GM12873 (cell line): ENCODE measurements at regions not wholly inside any gene's neighbourhood (a gene's known extent, or its start where the extent isn't known, plus 50 kb on each side); places are given as distances from the start of the nearest gene placed in this dataset.

Source experiments
- TF ChIP-seq, protein P1 (sequence below): IDR thresholded peaks from 2 replicates; pipeline ENCODE4 v1.5.1; 2012; ENCODE audit warnings: low read depth, mild to moderate bottlenecking, moderate library complexity, low read length, control low read depth; ENCODE audit not compliant: insufficient read depth; ENCODE audit errors: missing control alignments

DNA sequence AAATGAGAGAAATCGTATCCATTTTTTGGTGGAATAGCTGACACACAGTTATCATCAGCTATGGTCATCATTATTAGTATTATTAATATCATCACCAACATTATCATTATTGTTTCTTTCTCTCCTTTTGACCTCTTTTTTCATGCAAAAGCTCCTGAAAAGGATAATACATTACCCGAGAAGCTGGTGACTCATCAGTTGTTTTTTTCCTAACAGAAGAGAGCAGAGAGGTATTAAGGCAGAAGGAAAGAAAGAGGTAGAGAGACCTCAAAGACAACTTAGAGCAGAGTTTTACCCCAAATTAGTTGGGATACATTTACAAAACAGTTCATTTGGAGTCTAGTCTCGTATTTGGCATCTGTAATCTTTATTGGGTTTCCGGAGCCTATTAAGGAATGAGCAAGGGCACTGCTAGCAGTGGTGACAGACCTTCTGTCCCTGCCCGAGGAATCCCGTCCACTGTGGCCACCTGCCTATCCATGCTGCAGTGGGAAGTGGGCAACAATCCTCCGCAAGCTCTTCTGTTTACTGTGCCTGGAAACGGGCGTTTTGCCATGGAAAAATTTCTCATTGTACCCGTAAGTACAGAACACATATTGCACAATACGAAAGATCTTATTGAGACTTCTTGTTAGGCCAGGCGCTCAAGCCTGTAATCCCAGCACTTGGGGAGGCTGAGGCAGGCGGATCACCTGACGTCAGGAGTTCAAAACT is 170.0 kb upstream of the MKLN1 start:
- TF ChIP-seq, protein P1, sequence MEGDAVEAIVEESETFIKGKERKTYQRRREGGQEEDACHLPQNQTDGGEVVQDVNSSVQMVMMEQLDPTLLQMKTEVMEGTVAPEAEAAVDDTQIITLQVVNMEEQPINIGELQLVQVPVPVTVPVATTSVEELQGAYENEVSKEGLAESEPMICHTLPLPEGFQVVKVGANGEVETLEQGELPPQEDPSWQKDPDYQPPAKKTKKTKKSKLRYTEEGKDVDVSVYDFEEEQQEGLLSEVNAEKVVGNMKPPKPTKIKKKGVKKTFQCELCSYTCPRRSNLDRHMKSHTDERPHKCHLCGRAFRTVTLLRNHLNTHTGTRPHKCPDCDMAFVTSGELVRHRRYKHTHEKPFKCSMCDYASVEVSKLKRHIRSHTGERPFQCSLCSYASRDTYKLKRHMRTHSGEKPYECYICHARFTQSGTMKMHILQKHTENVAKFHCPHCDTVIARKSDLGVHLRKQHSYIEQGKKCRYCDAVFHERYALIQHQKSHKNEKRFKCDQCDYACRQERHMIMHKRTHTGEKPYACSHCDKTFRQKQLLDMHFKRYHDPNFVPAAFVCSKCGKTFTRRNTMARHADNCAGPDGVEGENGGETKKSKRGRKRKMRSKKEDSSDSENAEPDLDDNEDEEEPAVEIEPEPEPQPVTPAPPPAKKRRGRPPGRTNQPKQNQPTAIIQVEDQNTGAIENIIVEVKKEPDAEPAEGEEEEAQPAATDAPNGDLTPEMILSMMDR: no peak

DNA sequence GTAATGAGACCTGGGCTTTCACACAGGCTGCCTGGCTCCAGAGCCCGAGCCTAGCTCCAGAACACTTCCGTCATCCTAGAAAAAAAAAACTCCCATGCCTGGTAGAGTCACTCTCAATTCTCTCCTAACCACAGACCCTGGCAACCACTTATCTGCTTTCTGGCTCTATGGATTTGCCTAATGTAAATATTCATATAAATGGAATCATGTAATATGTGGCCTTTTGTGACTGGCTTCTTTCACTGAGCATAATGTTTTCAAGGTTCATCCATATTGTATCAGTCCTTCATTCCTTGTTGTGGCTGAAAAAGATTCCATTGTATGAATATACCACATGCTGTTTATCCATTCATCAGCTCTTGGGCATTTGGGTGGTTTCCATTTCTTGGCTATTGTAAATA is 167.7 kb upstream of the MKLN1 start:
- TF ChIP-seq, protein P1: no peak

DNA sequence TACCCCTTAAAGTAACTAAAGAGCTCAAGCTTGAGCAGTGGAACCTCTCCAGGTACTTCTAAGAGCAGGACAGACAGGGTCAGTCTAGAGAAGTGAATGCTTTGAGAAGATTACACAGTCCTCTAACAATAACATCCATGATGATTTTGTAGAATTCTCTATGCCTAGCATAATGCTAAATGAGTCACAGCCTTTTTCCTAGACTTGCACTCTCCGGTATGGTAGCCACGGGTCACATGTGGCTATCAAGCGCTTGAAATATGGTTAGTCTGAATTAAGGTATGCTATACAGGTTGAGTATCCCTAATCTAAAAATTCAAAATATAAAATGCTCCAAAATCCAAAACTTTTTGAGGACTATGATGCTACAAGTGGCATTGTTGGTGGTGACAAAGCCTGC is 166.6 kb upstream of the MKLN1 start:
- TF ChIP-seq, protein P1: no peak

DNA sequence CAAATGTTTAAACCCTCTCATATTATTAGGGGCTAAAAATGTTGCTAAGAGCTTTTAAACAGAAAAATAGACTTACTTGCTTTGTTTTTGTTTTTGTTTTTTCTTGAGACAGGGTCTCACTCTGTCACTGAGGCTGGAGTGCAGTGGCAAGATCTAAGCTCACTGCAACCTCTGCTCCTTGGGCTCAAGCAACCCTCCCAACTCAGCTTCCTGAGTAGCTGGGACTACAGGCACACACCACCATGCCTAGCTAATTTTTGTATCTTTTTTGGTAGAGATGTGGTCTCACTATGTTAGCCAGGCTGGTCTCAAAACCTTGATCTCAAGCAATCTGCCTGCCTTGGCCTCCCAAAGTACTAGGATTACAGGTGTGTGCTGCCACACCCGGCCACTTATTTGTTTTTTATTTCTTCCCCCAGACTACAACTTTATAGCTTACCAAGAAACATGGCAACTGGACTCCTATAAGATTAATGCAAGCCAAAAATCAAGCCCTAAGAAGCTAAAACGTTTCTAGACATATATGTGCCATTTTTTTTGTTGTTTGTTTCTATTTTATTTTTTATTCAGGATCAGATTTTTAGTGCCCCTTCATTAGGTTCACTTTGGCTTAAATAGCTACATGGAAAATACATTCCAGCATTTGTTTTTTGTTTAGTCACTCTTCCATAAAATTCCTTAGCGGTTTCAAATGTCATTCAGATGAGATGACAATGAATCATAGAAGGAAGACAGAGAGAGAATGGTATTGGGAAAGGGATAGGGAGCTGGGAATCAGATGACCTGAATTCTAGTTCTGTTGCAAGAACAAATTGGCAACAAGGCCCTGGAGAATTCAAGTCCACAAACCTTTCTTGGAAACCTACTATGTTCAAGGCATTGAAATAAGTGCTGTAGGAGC is 163.4 kb upstream of the MKLN1 start:
- TF ChIP-seq, protein P1: no peak

DNA sequence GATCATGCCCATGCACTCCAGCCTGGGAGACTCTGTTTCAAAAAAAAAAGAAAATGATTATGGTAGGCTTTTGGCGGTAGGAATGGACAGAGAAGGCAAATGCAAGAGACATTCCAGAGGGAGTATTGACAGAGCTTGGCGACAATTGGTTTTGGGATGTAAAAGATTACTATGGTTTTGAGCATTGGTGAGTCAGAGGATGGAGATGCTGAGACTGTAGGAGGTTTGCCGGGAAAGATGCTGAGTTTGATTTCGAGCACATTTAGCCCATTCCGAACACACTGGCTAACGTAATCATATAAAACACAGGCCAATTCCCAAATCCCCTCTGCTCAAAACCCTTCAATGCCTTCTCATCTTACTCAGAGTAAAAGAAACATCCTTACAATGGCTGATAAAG is 161.6 kb upstream of the MKLN1 start:
- TF ChIP-seq, protein P1: no peak

DNA sequence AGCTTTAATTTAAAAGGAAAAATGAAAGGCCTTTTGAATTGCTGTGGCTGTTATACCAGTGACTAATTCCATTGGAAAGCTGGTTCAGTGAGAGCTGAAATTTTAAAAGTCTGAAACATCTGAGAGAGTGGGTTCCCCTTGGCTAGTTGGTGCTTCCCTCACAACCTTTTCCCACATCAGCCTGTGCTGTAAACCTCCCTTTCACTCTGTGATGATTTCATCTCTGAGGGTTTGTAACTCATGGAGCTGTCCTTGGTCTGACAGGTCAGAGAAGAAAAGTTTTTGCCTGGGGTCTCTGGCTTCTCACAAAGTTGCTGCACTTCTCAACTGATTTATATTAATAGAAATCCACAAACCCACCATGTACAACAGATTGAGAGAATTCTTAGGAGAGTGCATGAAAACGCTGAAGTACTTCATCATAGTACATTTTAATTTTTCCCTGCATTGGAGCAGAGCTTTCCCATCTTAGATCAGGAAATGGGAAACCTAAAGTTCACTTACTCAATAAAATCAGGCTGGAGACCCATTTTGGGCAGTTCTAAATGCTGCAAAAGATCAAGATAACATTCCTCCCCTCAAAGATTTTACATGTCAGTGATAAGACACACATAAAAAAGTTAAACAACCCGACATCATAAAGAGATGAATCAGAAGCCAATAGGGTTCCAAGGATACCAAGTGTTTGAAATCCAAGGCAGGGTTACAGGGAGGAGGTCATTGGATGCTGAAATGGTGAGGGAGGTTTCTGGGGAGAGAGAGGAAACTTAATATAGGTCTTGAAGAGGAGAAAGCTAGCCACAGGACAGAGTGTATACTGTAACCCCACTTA is 157.0 kb upstream of the MKLN1 start:
- TF ChIP-seq, protein P1: no peak

DNA sequence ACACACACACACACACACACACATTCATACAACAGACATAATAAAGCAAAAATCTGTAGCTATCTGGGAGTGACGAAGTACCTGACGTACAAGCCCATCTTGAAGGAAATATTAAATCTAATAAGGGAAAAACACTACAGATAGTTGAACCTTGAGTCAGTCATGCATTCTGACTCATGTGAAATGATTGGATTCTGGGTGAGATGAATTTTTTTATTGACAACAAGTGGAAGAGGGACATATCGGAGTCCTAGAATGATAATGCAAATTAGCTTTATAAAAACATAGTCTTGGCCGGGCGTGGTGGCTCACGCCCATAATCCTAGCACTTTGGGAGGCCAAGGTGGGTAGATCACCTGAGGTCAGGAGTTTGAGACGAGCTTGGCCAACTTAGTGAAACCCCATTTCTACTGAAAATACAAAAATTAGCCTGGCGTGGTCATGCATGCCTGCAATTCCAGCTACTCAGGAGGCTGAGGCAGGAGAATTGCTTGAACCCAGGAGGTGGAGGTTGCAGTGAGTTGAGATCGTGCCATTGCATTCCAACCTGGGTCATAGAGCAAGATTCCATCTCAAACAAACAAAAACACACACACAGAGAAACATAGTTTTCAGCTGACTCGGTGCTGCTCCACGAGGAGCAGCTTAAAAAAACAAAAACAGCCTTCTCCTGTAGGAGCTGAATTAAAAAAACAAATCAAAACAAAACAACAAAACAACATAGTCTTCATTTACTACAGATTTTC is 154.4 kb upstream of the MKLN1 start:
- TF ChIP-seq, protein P1: no peak
